ENCODE measurements at regions not wholly inside any gene's neighbourhood (a gene's known extent, or its start where the extent isn't known, plus 50 kb on each side); places are given as distances from the start of the nearest gene placed in this dataset.

DNA sequence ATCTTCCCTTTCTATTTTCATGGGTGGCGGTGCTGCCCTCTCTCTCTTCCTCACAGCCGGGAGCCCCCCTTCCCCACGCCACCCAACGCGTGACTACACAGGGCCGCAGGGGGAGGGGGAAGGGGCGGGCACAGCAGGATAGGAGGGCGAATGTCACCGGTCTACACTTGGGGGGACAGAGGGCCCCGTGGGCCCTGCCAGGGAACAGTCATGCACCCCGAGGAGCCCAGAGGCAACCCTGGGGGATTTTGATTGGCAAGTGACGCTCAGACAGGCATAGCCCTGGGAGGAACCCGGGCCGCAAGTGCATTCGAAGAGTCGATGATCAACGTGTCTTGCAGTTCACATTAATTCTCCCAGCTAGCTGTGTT lies 91.1 kb upstream of the ANKRD30BL start:
- in situ Hi-C loops (cut with HindIII; ENCODE audit: extremely low pct_ligation_motif_present, low pct_unique_long_range_greater_than_20kb) = no loop called here
- no TSS peak for BruUV-seq (replicated peaks)
- ChIA-PET CTCF (ENCODE audit: low intra/inter-chr PET ratio, low total read pairs) (no interaction called here), POLR2A (no interaction called here)
- no peaks in the 10 kb centered on the region for H3K36me3 ChIP-seq (replicated peaks in 1 of 2; ENCODE audit: control insufficient read depth in 1 of 2, insufficient read depth in 2 of 2, low read length in 2 of 2)
- H3K4me1 ChIP-seq (ENCODE audit: insufficient read depth, low read length) = no peaks in the 10 kb centered on the region
- ATAC-seq (no peak), FAIRE-seq (no peak), DNase-seq (ENCODE audit: low spot score) (no peak)
- H4K20me1 ChIP-seq (ENCODE audit: insufficient read depth, low read length) = no peaks in the 10 kb centered on the region
- no peak overlapping the region for H3K4me3 ChIP-seq (replicated peaks in 1 of 3; ENCODE audit: insufficient read depth in 1 of 3, low read depth in 2 of 3, low read length in 3 of 3)
- intact Hi-C loops (cut with micrococcal nuclease; ENCODE audit: unreplicated experiment) = no loop called here
- TF ChIP-seq ARNT2 (CRISPR knock-in tag; IDR thresholded peaks at IDR 0.05; ENCODE audit: low read depth) (no peak), NFIB (CRISPR knock-in tag; IDR thresholded peaks at IDR 0.05; ENCODE audit: borderline replicate concordance) (no peak), ZNF83 (CRISPR knock-in tag; IDR thresholded peaks at IDR 0.05; ENCODE audit: borderline replicate concordance) (no peak), ZNF382 (CRISPR knock-in tag; IDR thresholded peaks at IDR 0.05; ENCODE audit: borderline replicate concordance) (no peak), ZNF354B (CRISPR knock-in tag; IDR thresholded peaks at IDR 0.05) (no peak), DNMT3B (CRISPR knock-in tag; conservative IDR thresholded peaks at IDR 0.05) (no peak), SRSF9 (IDR thresholded peaks at IDR 0.05; ENCODE audit: borderline replicate concordance, insufficient read depth, low read depth, low read length, poor library complexity, severe bottlenecking) (no peak), PAWR (CRISPR knock-in tag; IDR thresholded peaks at IDR 0.05; ENCODE audit: borderline replicate concordance) (no peak), ZNF558 (CRISPR knock-in tag; IDR thresholded peaks at IDR 0.05; ENCODE audit: borderline replicate concordance) (no peak), ZNF550 (CRISPR knock-in tag; IDR thresholded peaks at IDR 0.05; ENCODE audit: borderline replicate concordance) (no peak), MTA3 (CRISPR knock-in tag; IDR thresholded peaks at IDR 0.05) (no peak)
- TF ChIP-seq, protein P1, sequence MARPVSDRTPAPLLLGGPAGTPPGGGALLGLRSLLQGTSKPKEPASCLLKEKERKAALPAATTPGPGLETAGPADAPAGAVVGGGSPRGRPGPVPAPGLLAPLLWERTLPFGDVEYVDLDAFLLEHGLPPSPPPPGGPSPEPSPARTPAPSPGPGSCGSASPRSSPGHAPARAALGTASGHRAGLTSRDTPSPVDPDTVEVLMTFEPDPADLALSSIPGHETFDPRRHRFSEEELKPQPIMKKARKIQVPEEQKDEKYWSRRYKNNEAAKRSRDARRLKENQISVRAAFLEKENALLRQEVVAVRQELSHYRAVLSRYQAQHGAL (CRISPR knock-in tag; IDR thresholded peaks at IDR 0.05; ENCODE audit: not compliant biosample characterization) = no peak
- TF ChIP-seq, protein P2, sequence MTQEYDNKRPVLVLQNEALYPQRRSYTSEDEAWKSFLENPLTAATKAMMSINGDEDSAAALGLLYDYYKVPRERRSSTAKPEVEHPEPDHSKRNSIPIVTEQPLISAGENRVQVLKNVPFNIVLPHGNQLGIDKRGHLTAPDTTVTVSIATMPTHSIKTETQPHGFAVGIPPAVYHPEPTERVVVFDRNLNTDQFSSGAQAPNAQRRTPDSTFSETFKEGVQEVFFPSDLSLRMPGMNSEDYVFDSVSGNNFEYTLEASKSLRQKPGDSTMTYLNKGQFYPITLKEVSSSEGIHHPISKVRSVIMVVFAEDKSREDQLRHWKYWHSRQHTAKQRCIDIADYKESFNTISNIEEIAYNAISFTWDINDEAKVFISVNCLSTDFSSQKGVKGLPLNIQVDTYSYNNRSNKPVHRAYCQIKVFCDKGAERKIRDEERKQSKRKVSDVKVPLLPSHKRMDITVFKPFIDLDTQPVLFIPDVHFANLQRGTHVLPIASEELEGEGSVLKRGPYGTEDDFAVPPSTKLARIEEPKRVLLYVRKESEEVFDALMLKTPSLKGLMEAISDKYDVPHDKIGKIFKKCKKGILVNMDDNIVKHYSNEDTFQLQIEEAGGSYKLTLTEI (CRISPR knock-in tag; conservative IDR thresholded peaks at IDR 0.05) = no peak
- TF ChIP-seq, protein P3, sequence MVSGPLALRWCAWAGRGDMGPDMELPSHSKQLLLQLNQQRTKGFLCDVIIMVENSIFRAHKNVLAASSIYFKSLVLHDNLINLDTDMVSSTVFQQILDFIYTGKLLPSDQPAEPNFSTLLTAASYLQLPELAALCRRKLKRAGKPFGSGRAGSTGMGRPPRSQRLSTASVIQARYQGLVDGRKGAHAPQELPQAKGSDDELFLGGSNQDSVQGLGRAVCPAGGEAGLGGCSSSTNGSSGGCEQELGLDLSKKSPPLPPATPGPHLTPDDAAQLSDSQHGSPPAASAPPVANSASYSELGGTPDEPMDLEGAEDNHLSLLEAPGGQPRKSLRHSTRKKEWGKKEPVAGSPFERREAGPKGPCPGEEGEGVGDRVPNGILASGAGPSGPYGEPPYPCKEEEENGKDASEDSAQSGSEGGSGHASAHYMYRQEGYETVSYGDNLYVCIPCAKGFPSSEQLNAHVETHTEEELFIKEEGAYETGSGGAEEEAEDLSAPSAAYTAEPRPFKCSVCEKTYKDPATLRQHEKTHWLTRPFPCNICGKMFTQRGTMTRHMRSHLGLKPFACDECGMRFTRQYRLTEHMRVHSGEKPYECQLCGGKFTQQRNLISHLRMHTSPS (CRISPR knock-in tag; IDR thresholded peaks at IDR 0.05; ENCODE audit: low read depth) = no peak
- no peak overlapping the region for H3K9ac ChIP-seq (ENCODE audit: insufficient read depth, low read depth, low read length)
- H3K27me3 ChIP-seq (ENCODE audit: control insufficient read depth in 1 of 2, insufficient read depth in 2 of 2, low read length in 2 of 2) = no peaks in the 10 kb centered on the region
- 66% methylated on average over 16 of the region's 17 CpGs for WGBS (ENCODE audit: low lambda C conversion rate)
- no peak overlapping the region for H3K4me2 ChIP-seq (ENCODE audit: low read depth, low read length)
- H3K79me2 ChIP-seq (ENCODE audit: insufficient read depth, low read length) = no peaks in the 10 kb centered on the region
- H3K9me3 ChIP-seq (ENCODE audit: low read length) = peaks cover 63% of the 10 kb centered on the region
- no peak overlapping the region for H3K27ac ChIP-seq (ENCODE audit: extremely low read length, insufficient read depth, low read length)
- H2AFZ ChIP-seq (ENCODE audit: low read length) = no peak overlapping the region
